AG10803 (cell line): ENCODE measurements at regions not wholly inside any gene's neighbourhood (a gene's known extent, or its start where the extent isn't known, plus 50 kb on each side); places are given as distances from the start of the nearest gene placed in this dataset.

Experiments used
- DNase-seq: peaks from one replicate; pipeline ENCODE4 v3.0.0; 2010; ENCODE audit warnings: low read depth
- H3K4me3 ChIP-seq: 2 replicates; pipeline ENCODE4 v1.5.1; 2011; ENCODE audit warnings: mild to moderate bottlenecking, low read length, control low read depth
- TF ChIP-seq, protein P1 (sequence below): conservative IDR thresholded peaks from 2 replicates; pipeline ENCODE4 v1.5.1; 2011; ENCODE audit warnings: mild to moderate bottlenecking, low read length, control low read depth, inconsistent platforms

- no peak for DNase-seq
- H3K4me3 ChIP-seq: no peak overlapping the region
- TF ChIP-seq, protein P1, sequence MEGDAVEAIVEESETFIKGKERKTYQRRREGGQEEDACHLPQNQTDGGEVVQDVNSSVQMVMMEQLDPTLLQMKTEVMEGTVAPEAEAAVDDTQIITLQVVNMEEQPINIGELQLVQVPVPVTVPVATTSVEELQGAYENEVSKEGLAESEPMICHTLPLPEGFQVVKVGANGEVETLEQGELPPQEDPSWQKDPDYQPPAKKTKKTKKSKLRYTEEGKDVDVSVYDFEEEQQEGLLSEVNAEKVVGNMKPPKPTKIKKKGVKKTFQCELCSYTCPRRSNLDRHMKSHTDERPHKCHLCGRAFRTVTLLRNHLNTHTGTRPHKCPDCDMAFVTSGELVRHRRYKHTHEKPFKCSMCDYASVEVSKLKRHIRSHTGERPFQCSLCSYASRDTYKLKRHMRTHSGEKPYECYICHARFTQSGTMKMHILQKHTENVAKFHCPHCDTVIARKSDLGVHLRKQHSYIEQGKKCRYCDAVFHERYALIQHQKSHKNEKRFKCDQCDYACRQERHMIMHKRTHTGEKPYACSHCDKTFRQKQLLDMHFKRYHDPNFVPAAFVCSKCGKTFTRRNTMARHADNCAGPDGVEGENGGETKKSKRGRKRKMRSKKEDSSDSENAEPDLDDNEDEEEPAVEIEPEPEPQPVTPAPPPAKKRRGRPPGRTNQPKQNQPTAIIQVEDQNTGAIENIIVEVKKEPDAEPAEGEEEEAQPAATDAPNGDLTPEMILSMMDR: no peak
Measured at GRCh38 chr22:48209473-48210197, 1447.2 kb downstream of the TBC1D22A start.

GRCh38 chr22:48208894-48209293 lies 1446.4 kb downstream of the TBC1D22A start:
- no peak overlapping the region for H3K4me3 ChIP-seq
- TF ChIP-seq, protein P1: no peak
- DNase-seq: no peak

DNA sequence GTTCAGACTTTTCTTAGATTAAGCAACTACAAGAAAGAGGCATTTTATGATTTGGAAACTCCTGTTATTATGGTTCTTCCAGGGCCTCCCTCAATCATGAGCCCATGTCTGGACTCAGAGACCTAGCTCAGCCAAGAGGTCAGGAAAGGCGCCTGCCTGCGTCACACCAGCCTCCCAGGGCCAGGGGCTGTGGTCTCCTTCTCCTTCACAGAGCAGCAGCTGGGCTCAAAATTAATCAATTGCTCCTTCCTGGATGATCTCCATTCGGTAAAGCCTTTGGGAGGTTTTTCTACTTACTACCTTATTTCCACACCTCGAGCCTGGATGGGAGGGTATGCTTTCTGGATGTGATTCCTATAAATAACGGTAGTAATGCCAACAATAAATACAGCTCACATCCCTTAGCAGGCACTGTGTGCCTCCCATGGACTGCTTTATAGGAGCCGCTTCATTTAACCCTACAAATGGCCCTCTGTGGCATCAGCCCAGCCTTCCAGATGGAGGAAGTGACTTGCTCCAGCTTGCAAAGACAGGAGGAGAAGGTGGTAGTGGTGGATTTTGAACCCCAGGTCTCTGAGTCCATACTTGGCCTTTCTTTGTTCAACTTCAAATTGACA lies 1445.6 kb downstream of the TBC1D22A start:
- no peak for DNase-seq
- TF ChIP-seq, protein P1: no peak
- no peak overlapping the region for H3K4me3 ChIP-seq

DNA sequence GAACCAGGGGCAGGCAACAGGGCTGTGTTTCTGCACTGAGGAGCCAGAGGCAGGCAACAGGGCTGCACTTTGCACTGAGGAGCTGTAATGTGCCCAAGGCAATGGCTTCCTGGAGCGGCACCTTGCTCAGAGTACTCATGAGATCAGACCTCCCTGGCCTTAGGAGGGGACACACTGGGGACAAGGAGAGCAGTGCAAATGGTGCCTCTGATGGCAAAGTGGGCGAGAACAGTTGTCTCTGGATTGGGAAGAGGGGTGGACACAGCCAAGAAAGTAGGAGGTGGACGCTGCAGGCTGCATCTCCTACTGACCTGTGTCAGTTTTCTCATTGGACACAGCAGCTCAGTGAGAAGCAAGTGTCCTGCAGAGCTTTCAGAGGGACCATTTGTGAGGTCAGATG lies 1443.3 kb downstream of the TBC1D22A start:
- no peak for DNase-seq
- no peak overlapping the region for H3K4me3 ChIP-seq
- TF ChIP-seq, protein P1: no peak

- no peak overlapping the region for H3K4me3 ChIP-seq
- DNase-seq: no peak
- TF ChIP-seq, protein P1: no peak
Measured at GRCh38 chr22:48205161-48205560, 1442.7 kb downstream of the TBC1D22A start.

- no peak overlapping the region for H3K4me3 ChIP-seq
- TF ChIP-seq, protein P1: no peak
- DNase-seq: no peak
Measured at GRCh38 chr22:48204296-48204695, 1441.8 kb downstream of the TBC1D22A start.

- no peak overlapping the region for H3K4me3 ChIP-seq
- TF ChIP-seq, protein P1: no peak
- no peak for DNase-seq
Measured at GRCh38 chr22:48199667-48200066, 1437.2 kb downstream of the TBC1D22A start.
